Fibroblast of skin of scalp (primary cell): ENCODE measurements at regions not wholly inside any gene's neighbourhood (a gene's known extent, or its start where the extent isn't known, plus 50 kb on each side); places are given as distances from the start of the nearest gene placed in this dataset.

Experiments used
- DNase-seq: peaks from one replicate; pipeline ENCODE4 v3.0.0-alpha.2; 2013

- DNase-seq = no peak
Observed at GRCh38 chr18:22114526-22115321, 54.7 kb upstream of the GATA6 start.

GRCh38 chr18:22115573-22115972 lies 53.8 kb upstream of the GATA6 start:
- no peak for DNase-seq
